ENCODE measurements at regions not wholly inside any gene's neighbourhood (a gene's known extent, or its start where the extent isn't known, plus 50 kb on each side); places are given as distances from the start of the nearest gene placed in this dataset.
"Not testable (repeated sequence)": the region's sequence is repeated elsewhere in the genome, so short reads cannot be mapped to it uniquely, and the experiment has no call there.

GRCh38 chr14:81751198-81751597, 217.5 kb upstream of the SEL1L start:
- no peak for DNase-seq (ENCODE audit: low read depth)

DNA sequence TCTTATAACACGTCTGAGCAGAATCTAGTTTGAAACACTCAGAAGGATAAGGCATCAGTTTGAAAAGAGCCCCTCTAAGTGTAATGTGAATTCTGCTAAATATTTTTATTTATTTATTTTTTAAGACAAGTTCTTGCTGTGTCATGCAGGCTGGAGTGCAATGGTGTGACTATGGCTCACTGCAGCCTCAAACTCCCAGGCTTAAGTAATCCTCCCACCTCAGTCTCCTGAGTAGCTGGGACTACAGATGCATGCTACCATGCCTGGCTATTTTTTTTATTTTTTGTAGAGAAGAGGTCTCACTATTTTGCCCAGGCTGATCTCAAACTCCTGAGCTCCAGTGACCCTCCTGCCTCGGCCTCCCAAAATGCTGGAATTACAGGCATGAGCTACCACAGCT, 225.9 kb upstream of the SEL1L start:
- no peak for DNase-seq (ENCODE audit: low read depth)

DNA sequence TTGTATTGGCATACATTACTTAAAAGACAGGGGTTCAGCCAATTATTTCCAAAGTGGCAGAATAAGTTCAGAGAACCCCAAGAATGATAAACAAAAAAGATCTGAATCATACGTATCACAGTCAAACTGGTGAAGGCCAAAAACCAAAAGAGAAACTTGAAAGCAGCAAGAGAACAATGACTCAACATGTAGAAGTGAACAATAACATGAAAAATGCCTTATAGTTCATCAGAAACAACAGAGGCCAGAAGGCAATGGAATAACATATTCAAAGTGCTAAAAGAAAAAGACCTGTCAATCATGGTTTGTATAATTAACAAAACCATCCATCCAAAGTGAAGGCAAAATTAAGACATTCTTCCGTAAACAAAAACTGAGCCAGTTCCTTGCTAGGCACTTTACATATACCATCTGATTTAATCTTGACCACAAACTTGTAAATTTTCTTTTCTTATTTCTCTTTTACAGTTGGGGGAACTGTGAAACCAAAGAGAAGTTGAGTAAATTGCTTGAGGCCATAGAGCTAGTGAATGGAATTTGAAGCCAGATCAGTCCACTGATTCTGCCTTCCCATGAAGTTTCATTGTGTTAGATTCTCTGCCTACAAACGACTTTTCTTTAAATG, 232.1 kb upstream of the SEL1L start:
- no peak for DNase-seq (ENCODE audit: low read depth)

- DNase-seq (ENCODE audit: low read depth) = no peak
These were observed 232.8 kb upstream of the SEL1L start for GRCh38 chr14:81766321-81766915.

GRCh38 chr14:81767266-81767995, 233.8 kb upstream of the SEL1L start:
- no peak for DNase-seq (ENCODE audit: low read depth)

DNA sequence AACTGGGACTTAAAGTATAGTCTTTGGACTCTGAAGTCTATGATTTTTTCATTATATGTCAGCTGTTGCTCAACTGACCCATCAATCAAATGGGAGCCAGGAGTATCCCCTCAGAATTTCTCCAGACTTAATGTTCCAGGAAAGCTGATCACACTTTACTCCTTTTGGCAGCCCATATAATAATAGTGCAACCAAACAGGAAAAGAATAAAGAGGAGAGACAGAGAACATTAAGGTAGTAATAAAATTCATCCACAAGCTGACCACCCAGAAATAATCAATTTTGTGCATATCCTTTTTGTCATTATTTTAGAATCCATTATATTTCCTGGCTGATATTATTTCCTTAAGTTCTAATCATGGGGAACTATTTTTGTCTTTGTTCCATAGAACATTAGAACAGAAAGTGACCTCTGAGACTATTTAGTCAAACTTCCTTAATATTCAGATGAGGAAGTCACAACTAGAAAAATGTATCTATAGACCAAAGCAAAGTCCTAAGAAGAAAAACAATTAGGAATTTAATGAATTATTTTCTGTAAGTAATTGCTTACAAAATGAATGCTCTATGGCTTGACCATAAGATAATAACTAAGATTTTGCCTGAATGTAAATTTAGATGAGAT, 238.1 kb upstream of the SEL1L start:
- no peak for DNase-seq (ENCODE audit: low read depth)

- no peak for DNase-seq (ENCODE audit: low read depth)
These were observed 238.7 kb upstream of the SEL1L start for GRCh38 chr14:81772381-81772780.

GRCh38 chr14:81776531-81776930, 242.9 kb upstream of the SEL1L start:
- no peak for DNase-seq (ENCODE audit: low read depth)

DNA sequence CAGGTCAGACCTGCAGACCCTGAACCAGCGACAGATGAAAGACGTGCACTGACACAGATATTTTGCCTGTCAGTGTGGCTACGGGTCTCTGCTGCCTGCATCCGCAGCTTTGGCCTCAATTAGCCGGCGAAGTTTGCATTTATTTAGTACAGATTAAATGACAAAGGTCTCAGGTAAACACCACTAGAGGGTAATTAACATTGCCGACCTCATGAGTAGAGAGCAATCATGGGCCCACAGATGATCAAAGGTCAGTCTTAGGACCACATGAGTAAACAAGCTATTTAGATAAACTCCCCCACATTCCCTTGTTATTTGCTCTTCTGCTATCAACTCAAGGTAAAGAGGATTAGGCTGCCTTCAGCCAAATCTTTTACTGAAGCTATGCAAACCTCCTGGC, 248.1 kb upstream of the SEL1L start:
- not testable (repeated sequence) for DNase-seq (ENCODE audit: low read depth)

DNA sequence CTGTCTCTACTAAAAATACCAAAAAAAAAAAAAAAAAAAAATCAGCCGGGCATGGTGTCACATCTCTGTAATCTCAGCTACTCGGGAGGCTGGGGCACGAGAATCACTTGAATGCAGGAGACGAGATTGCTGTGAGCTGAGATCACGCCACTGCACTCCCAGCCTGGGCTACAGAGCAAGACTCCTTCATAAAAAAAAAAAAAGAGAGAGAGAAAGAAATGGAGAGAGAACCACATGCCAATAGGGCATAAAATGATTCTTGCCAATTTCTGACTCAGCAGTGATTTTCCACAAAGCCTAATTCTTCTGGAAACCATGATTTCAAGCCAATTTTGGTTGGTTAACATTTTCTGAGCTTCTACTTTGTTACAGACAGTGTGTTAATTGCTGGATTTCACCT, 250.4 kb upstream of the SEL1L start:
- no peak for DNase-seq (ENCODE audit: low read depth)

GRCh38 chr14:81797315-81797714, 263.7 kb upstream of the SEL1L start:
- DNase-seq (ENCODE audit: low read depth) = no peak

GRCh38 chr14:81801921-81802320, 268.3 kb upstream of the SEL1L start:
- DNase-seq (ENCODE audit: low read depth) = no peak

DNA sequence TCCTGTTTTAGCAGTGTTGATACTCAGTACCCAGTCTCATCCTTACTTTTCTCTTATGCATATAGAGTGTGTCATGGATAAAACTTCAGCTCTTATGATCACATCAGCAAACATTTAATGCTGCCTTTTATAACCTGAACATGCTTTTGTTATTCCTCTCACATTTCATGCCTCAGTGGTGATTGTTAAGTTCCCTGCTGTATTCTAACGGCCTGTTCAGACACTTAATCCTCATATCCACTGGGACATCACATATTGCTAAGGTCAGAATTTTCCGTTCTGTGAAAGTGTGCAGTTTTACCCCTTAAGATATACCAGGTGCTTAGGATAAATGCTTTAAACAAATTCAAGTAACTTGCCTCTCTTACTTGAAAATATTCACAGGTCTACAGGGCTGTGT, 268.7 kb upstream of the SEL1L start:
- no peak for DNase-seq (ENCODE audit: low read depth)

DNA sequence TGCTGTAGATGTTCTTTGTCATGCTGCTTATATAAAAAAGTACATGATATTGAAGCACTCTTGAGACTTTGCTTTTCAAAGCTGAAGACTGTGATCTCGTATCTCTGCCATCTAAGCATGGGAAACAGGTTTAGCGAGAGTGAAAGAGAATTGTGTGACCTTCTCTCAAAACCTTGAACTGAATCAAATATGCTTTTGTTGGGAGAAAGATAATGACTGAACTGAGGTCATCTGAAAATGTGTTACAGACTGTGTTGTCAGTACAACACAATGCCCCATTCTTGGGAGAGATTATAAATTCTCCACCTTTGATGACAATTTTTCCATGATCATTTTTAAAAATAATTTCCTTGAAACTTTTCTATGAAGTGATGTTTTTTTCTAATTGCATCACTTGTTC, 272.1 kb upstream of the SEL1L start:
- DNase-seq (ENCODE audit: low read depth) = no peak

DNA sequence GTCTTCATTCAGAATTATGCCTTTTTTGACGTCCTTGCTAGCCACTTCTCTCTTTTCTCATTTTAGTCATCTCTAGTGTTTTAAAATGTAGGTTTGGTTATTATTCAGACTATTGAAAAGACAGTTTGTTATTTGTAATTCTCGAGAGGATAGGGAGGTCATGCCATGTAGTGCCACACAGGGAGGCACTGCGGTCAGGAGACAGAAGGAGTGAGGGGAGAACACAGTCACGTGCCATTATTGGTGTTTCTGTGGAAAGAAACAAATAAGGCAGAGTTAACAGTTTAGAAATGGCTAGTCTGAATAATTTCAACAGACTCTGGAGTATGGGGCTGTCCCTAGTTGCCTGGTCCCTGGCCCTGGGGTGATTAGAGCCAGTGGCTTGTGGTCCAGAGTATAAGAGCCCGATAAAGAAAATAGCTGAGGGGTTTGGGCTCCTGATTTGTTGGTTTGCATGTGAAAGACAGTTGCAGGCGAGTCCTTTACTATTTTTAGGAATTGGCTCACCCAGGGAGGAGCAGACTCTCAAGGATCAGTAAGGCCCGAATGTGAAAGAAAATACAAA, 278.1 kb upstream of the SEL1L start:
- no peak for DNase-seq (ENCODE audit: low read depth)

- no peak for DNase-seq (ENCODE audit: low read depth)
These were observed 284.6 kb upstream of the SEL1L start for GRCh38 chr14:81818271-81818670.

DNA sequence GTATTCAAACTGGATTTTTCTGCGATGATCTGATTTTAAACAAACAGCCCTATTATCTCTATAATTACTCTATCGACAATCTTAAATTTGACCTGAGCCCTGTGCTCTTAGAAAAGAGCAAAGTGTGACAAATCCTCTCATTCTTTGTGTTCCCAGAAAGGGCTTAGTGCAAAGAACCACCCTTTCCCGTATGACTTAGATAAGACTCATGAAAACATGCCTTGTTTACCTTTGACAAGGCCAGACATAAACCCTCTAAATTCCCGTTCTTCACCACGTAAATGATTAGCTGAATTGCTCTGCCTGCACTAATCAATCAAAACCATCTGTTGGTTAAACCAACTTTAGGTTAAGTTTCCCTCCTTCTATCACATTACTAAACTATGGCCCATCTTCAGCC, 285.7 kb upstream of the SEL1L start:
- DNase-seq (ENCODE audit: low read depth) = no peak

GRCh38 chr14:81819910-81820309, 286.3 kb upstream of the SEL1L start:
- DNase-seq (ENCODE audit: low read depth) = no peak

GRCh38 chr14:81826081-81826480, 292.4 kb upstream of the SEL1L start:
- DNase-seq (ENCODE audit: low read depth) = no peak

GRCh38 chr14:81829447-81829846, 295.8 kb upstream of the SEL1L start:
- DNase-seq (ENCODE audit: low read depth) = no peak

DNA sequence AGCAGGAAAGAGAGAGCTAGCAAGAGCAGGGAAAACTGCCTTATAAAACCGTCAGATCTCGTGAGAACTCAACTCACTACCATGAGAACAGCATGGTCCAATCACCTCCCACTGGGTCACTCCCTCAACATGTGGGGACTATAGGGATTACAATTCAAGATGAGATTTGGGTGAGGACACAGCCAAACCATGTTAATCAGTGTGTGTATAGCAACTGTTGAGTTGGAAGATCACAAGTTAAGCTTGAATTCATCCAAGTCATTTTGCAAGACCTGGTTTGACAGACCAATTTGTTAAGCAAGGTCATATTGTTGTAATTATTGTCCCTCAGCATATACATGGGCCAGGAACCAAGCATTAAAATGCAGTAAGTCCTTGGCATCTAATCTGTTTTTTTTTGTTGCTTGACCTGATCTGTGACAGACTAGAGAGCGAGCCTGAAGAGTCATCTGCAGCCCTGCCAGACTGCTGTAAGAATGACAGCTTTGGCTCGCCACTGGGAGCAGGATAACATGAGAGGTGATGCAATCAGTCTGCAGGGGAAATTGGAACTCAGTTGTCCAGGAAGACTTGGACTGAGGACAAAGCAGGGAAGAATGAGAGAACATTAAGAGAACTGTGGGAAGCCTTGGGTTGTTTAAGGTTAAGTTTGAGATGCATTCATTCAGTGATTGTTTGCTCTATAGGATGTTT, 297.6 kb upstream of the SEL1L start:
- DNase-seq (ENCODE audit: low read depth) = no peak

- no peak for DNase-seq (ENCODE audit: low read depth)
These were observed 300.7 kb upstream of the SEL1L start for GRCh38 chr14:81834308-81834707.

Data from GM04503 (cell line).